Stimulated activated CD8-positive, alpha-beta memory T cell treated with anti-CD3 and anti-CD28 coated beads, Interleukin-15, amount 100 ng/mL, for 48 hours (primary cell): ENCODE measurements at regions not wholly inside any gene's neighbourhood (a gene's known extent, or its start where the extent isn't known, plus 50 kb on each side); places are given as distances from the start of the nearest gene placed in this dataset.
"Not testable (repeated sequence)": the region's sequence is repeated elsewhere in the genome, so short reads cannot be mapped to it uniquely, and the experiment has no call there.

Experiments used
- DNase-seq, 2 donors: peaks; one replicate each; pipeline ENCODE4 v3.0.0-alpha.2; 2020; ENCODE audit warnings: low read depth in 2 of 2

DNA sequence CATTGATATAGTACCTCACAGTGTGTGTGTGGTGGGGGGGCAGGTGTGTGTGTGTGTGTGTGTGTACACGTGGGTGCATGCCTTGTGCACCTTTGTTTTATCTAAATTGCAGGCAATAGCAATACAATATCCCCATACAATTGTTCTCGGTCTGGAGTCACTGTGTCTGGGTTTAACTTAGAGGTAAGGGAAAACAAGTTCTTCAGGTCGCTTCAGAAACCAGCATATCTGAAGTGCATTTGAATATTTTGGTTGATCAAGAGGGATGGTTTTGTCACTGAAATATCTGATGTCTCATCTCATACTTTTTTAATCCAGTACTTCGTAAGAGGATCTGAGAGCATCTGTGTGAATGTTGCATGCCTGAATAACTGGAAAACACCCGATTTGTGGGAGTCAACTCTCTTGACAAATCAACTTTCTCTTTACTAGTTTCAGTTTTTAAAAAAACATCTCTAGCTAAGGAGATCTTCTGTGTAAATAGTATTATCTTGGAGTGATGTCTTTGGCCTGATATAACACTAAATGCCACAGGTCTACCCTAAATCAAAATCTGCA lies 206.8 kb upstream of the NR2F2 start:
- no peak for DNase-seq

- no peak for DNase-seq
Observed at GRCh38 chr15:96124436-96124835, 206.1 kb upstream of the NR2F2 start.

GRCh38 chr15:96125721-96126415 lies 204.6 kb upstream of the NR2F2 start:
- no peak for DNase-seq

DNA sequence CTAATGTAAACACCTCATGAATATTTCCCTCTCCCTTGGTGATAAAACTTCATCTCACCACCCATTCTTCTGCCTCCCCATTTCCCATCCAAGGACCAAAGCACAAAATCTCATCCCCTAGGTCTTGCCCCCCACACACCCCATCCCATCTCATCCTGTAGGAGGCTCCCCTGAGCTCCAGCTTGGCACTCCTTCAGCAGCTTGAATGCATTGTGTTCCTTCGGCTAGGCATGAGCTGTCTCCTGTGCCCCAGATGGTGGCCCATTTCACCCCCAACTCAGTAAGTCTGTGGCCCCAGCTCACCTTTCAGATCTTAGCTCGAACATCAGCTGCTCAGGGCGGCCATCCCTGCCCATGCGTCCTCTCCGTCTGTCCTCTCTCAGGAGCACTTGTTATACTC lies 203.6 kb upstream of the NR2F2 start:
- DNase-seq = no peak

GRCh38 chr15:96130734-96131133 lies 199.8 kb upstream of the NR2F2 start:
- no peak for DNase-seq

GRCh38 chr15:96132126-96132525 lies 198.4 kb upstream of the NR2F2 start:
- DNase-seq = no peak

DNA sequence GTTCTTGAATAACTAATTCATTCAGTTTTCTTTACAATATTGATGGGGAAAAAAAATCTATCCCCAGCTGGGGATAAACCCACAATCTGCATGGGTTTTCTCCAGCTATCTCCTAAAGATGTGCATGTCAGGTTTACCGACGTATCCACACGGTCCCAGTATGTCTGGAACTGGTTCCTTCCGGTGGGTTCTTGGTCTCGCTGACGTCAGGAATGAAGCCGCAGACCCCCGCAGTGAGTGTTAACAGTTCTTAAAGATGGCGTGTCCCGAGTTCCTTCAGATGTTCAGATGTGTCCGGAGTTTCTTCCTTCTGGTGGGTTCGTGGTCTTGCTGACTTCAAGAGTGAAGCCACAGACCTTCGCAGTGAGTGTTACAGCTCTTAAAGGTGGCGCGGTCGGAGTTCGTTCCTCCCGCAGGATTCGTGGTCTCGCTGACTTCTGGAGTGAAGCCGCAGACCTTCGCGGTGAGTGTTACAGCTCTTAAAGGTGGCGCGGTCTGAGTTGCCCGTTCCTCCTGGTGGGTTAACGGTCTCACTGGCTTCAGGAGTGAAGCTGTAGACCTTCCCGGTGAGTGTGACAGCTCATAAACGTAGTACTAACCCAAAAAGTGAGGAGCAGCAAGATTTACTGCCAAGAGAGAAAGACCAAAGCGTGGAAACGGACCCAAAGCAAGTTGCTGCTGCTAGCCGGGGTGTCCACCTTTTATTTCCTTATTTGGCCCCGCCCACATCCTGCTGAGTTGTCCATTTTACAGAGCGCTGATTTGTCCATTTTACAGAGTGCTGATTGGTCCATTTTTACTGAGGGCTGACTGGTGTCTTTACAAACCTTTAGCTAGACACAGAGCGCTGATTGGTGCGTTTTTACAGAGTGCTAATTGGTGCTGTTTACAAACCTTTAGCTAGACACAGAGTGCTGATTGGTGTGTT lies 195.1 kb upstream of the NR2F2 start:
- DNase-seq = no peak

DNA sequence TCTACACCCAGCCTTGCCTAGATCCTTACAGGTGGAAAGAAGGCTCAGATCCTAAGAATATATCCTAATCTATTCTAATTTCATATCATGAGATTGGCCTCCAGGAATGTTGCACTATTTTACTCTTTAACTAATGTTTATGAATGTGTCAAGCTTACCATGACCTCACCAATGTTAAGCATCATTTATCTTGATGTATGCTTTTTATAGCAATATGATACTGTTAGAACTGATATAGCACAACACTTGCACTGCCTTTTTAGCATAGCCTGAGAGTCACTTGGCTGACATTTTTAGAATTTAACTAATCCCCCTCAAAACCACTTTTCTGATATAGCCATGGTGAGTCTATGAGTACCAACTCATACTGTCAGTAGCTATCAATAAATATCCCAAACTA lies 191.5 kb upstream of the NR2F2 start:
- DNase-seq = no peak

- no peak for DNase-seq
Observed at GRCh38 chr15:96142498-96142897, 188.0 kb upstream of the NR2F2 start.

GRCh38 chr15:96144734-96145133 lies 185.8 kb upstream of the NR2F2 start:
- no peak for DNase-seq

DNA sequence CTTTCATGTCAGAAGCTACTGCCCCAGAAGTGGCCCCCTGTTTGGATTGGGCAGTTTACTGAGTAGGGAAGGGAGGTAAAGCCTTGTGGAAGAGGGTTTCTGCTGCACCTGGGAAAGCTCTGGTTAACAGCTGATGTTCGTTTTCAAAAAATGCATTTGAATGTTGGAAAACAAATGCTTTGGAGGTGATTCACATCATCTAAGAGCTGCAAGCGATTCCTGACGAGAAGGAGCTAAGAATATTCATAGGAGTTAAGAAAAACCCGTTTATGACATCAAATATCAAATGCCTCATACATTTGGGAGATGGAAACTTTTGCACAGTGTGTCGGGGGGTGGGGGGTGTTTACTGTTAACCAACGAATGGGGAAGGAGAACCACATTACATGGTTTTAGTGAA lies 183.8 kb upstream of the NR2F2 start:
- DNase-seq = no peak

GRCh38 chr15:96147267-96147666 lies 183.2 kb upstream of the NR2F2 start:
- no peak for DNase-seq

DNA sequence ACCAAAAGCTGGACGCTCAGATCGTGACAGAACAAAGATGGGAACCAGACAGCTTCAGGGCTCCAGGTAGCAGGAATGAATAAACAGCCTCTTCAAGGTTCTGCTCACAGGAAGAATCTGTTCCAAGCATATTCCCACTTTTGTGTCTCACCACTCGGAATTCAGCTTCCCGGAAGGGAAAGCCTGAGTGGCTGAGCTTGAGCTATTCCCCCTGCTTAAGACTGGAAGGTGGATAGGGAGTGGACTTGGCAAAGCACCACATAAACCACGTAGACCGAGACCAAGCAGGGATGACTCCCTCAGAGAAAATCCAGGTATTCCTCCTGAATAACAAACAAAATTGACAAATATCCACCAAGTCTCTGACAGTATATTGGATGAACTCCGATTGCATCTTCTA lies 180.2 kb upstream of the NR2F2 start:
- DNase-seq = no peak

GRCh38 chr15:96151749-96152148 lies 178.8 kb upstream of the NR2F2 start:
- not testable (repeated sequence) for DNase-seq

- no peak for DNase-seq
Observed at GRCh38 chr15:96153929-96154328, 176.6 kb upstream of the NR2F2 start.

- no peak for DNase-seq
Observed at GRCh38 chr15:96158938-96159337, 171.6 kb upstream of the NR2F2 start.

DNA sequence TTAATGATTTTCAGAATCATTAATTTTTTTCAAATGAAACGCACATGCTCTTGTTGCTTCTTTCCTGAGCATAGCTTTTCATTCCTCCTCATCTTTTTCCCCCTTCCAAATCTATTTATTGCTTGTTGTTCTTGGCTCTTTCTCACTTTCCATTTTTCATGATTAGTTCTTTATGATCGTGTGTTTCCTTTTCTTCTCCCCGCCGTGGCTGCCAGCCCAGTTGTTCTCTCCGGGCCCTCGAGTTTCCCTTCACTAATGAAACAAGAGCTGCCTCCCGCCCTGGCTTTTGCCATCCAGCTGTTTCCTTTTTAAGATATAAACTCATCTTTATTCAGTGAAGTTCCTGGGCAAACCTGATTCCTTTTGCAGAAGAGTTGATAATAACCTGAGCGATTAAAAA lies 170.2 kb upstream of the NR2F2 start:
- DNase-seq = no peak

DNA sequence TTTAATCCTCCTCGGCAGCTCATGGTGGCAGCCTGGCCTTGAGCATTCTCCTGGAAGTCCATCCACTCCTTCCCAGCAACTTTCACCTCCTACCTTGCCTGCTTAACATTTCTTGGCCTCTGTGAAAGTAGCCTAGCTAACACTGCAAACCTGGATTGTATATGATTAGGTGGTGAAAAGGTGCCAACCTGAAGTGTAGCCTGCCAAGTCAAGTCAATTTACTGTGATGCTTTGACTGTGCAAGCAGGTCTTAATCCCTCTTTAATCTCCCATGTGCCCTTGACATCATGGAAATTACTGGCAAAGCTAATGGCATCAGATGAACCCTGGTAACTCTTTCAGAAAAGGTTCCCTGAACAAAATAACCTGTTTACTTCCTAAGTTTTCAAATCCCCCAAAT lies 169.7 kb upstream of the NR2F2 start:
- no peak for DNase-seq

DNA sequence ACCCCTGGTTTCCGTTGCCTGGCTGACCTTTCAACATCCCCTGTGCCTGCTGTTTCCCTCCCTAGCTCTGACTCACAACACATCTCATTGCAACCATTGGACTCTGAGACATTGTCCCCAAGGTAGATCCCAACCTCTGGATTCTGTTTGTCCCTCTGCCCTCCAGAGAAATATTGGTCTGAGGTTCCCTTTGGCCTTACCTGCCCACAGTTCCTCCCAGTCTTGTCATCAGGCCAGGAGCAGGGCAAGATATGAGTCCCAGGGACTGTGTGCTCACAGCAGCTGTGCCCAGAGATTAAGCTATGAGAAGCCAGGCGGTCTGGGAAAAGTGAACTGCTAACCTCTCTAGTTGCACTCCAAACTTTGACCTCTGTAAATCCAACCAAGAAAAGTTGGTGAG lies 168.2 kb upstream of the NR2F2 start:
- no peak for DNase-seq

DNA sequence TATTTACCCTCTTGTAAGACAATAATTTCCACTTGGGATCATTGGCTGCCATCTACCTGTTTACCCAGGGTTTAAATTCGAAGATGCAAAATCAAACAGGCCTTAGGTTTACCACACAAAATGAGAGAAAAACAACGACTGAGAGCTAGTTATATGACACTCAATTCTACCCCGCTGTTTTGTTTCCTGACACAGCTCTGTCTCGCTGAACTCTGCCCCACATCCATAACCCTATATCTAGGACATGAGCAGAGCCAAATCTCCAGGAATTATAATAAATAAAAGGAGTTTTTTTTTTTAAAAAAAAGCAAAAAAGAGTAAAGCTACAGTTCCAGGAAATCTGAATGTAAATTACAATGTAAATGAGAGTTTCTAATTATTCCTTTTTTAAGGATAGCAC lies 165.4 kb upstream of the NR2F2 start:
- DNase-seq = no peak

DNA sequence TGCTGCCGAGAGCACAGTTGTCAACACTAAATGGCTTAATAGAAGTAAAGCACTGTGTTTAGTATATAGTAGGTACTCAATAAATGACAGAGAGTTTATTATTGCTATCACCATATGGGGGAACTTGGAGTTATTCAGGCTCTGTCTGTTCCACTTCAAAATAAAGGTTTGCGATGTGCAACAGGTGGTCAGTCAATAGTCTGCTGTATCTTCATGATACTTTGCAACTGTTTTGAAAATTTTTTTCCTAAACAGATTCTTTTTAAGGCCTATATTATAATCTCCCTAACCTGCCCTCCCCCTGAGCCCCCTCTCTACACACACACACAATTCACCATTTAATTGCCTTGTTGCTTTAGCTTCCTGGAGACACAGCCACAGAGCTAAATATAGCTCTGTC lies 164.7 kb upstream of the NR2F2 start:
- no peak for DNase-seq

DNA sequence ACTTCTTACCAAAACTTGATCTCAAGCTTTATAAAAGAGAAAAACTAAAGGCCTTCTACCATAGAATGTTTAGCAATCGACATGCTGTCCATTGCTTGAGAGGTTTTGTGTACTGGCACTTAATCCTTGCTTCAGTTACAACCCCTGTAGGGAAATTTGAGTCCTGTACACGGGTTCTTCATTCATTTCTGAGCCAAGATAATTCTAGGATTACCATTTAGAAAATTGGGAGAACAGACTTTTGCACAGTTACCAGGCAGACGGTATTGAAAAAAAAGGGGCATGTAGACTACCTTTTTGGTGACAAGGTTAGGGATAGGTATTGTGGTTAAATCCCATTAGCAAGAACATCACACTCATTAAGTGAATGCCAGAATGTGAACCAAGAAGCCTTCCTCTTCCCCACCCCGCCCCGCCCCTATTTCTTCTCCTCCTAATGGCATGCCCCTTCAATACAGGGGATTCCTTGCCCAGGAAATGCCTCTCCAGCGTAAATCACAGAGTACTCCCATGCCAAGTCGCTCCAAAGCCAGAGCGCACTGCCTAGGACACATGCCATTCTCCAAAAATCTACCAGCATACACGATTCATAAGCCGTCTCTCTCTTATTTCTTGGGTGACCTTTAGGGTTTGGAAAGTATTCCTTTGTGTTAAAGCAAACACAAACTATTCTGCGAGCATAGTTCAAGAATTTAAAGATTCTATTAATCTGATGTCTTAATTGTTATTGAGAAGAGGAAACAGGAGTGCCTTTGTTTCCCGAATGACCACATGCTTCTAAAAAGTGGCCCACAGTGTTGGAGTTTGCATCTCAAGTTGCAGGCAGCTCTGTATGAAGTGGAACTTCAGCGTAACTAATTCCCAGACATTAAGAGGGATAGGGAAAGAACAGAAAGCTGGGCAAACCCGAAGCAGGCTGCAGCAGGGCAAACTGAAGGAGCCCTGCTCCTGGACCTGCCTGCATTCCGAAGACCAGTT lies 164.0 kb upstream of the NR2F2 start:
- DNase-seq = no peak
